ENCODE measurements at regions not wholly inside any gene's neighbourhood (a gene's known extent, or its start where the extent isn't known, plus 50 kb on each side); places are given as distances from the start of the nearest gene placed in this dataset.

GRCh38 chr17:53668854-53669253 lies 153.9 kb upstream of the KIF2B start:
- no peak overlapping the region for H3K4me3 ChIP-seq
- no peaks in the 10 kb centered on the region for H3K9me3 ChIP-seq
- no peak overlapping the region for H3K27ac ChIP-seq
- no peak for DNase-seq
- WGBS, 2 donors: 26 to 36% methylated on average over 1 of the region's 1 CpG
- H3K36me3 ChIP-seq: no peaks in the 10 kb centered on the region
- intact Hi-C loops (cut with DNase I): no loop called here
- no peaks in the 10 kb centered on the region for H3K27me3 ChIP-seq
- TF ChIP-seq CTCF (IDR thresholded peaks at IDR 0.05): no peak
- TF ChIP-seq POLR2A (IDR thresholded peaks at IDR 0.05): no peak
- H3K4me1 ChIP-seq: no peaks in the 10 kb centered on the region

- Histone ChIP-seq H3K27me3 (no peaks in the 10 kb centered on the region), H3K4me1 (no peaks in the 10 kb centered on the region), H3K36me3 (no peaks in the 10 kb centered on the region), H3K4me3 (no peak overlapping the region), H3K27ac (no peak overlapping the region), H3K9me3 (no peaks in the 10 kb centered on the region)
- TF ChIP-seq CTCF (IDR thresholded peaks at IDR 0.05): no peak
- TF ChIP-seq POLR2A (IDR thresholded peaks at IDR 0.05): no peak
- intact Hi-C loops (cut with DNase I): no loop called here
- 17 to 50% methylated on average over 1 of the region's 1 CpG for WGBS, 2 donors
- DNase-seq: no peak
Measured at GRCh38 chr17:53662608-53663007, 160.1 kb upstream of the KIF2B start.

GRCh38 chr17:53659181-53659580 lies 163.5 kb upstream of the KIF2B start:
- Histone ChIP-seq H3K27ac (no peak overlapping the region), H3K9me3 (no peaks in the 10 kb centered on the region), H3K4me3 (no peak overlapping the region), H3K36me3 (no peaks in the 10 kb centered on the region), H3K27me3 (no peaks in the 10 kb centered on the region), H3K4me1 (no peaks in the 10 kb centered on the region)
- no peak for DNase-seq
- intact Hi-C loops (cut with DNase I): no loop called here
- TF ChIP-seq POLR2A (IDR thresholded peaks at IDR 0.05) (no peak), CTCF (IDR thresholded peaks at IDR 0.05) (no peak)
- WGBS, 2 donors: 45 to 46% methylated on average over 1 of the region's 1 CpG

- Histone ChIP-seq H3K36me3 (no peaks in the 10 kb centered on the region), H3K4me3 (no peak overlapping the region), H3K9me3 (no peaks in the 10 kb centered on the region), H3K27ac (no peak overlapping the region), H3K4me1 (no peaks in the 10 kb centered on the region), H3K27me3 (no peaks in the 10 kb centered on the region)
- no peak for TF ChIP-seq POLR2A (IDR thresholded peaks at IDR 0.05)
- TF ChIP-seq CTCF (IDR thresholded peaks at IDR 0.05): no peak
- 45 to 59% methylated on average over 1 of the region's 1 CpG for WGBS, 2 donors
- no peak for DNase-seq
- intact Hi-C loops (cut with DNase I): no loop called here
Measured at GRCh38 chr17:53655591-53655990, 167.1 kb upstream of the KIF2B start.

GRCh38 chr17:53649201-53649600 lies 173.5 kb upstream of the KIF2B start:
- no peak for DNase-seq
- H3K4me3 ChIP-seq: no peak overlapping the region
- intact Hi-C loops (cut with DNase I): no loop called here
- TF ChIP-seq CTCF (IDR thresholded peaks at IDR 0.05) (no peak), POLR2A (IDR thresholded peaks at IDR 0.05) (no peak)
- no peak overlapping the region for H3K27ac ChIP-seq
- no peaks in the 10 kb centered on the region for H3K9me3 ChIP-seq
- no peaks in the 10 kb centered on the region for H3K4me1 ChIP-seq
- no peaks in the 10 kb centered on the region for H3K27me3 ChIP-seq
- no peaks in the 10 kb centered on the region for H3K36me3 ChIP-seq
- WGBS, 2 donors: 83 to 84% methylated on average over 1 of the region's 1 CpG

All from esophagus squamous epithelium (tissue), 5 donors.